ENCODE measurements at regions not wholly inside any gene's neighbourhood (a gene's known extent, or its start where the extent isn't known, plus 50 kb on each side); places are given as distances from the start of the nearest gene placed in this dataset.

- TF ChIP-seq CTCF (IDR thresholded peaks at IDR 0.05; ENCODE audit: low read depth, low read length) (no peak), POLR2A (IDR thresholded peaks at IDR 0.05; ENCODE audit: extremely low read depth, insufficient read length) (no peak), MYC (IDR thresholded peaks at IDR 0.05; ENCODE audit: low read depth, low read length) (no peak)
These were observed 129.1 kb downstream of the BCL2L11 start for GRCh38 chr2:111249806-111250205.
